ENCODE measurements at regions not wholly inside any gene's neighbourhood (a gene's known extent, or its start where the extent isn't known, plus 50 kb on each side); places are given as distances from the start of the nearest gene placed in this dataset.

DNA sequence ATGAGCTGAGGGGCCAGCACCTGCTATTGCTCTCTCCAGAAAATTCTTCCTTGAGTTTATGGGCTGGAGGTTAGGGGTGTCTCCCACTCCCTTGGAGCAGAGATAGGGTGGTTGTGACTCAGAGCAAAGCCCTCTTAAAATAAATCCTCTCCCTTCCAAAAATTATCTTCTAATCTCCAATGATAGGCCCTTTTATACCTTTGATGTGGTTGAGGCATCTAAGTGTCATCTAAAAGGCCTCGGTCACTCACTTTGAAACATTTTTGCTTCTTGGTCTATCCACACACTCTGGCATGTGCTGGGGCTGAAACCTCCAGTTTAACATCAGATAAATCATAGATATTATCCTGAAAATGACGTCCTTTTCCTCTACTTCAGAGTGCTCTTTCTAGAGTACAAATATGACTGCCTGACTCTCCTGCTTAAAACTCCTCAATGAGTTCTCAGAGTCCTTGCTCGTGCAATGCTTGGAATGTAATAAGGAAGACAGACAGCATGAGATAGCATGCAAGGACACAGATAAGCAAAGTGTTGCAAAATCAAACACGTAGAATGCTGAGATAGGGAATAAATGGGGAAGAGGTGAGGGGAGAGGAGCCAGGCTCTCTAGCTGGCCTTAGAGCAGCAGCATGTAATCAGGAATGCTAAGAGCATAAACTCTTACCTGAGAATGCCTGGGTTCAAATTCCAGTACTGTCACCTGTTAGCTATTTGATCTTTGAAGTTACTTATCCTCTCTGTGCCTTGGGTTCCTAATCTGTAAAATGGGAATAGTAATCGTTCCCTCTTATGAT, 374.1 kb upstream of the CITED2 start (continued):
- no peak for TF ChIP-seq SIRT6 (IDR thresholded peaks at IDR 0.05; ENCODE audit: low read depth, low read length)
- no peak for TF ChIP-seq ZNF143 (CRISPR knock-in tag; IDR thresholded peaks at IDR 0.05)
- TF ChIP-seq, protein P1, sequence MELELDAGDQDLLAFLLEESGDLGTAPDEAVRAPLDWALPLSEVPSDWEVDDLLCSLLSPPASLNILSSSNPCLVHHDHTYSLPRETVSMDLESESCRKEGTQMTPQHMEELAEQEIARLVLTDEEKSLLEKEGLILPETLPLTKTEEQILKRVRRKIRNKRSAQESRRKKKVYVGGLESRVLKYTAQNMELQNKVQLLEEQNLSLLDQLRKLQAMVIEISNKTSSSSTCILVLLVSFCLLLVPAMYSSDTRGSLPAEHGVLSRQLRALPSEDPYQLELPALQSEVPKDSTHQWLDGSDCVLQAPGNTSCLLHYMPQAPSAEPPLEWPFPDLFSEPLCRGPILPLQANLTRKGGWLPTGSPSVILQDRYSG (tag; conservative IDR thresholded peaks at IDR 0.05; ENCODE audit: low read depth), result no peak
- TF ChIP-seq NFIX (CRISPR knock-in tag; IDR thresholded peaks at IDR 0.05; ENCODE audit: low read depth), result no peak
- TF ChIP-seq ZNF785 (CRISPR knock-in tag; IDR thresholded peaks at IDR 0.05), result no peak
- TF ChIP-seq, protein P2, sequence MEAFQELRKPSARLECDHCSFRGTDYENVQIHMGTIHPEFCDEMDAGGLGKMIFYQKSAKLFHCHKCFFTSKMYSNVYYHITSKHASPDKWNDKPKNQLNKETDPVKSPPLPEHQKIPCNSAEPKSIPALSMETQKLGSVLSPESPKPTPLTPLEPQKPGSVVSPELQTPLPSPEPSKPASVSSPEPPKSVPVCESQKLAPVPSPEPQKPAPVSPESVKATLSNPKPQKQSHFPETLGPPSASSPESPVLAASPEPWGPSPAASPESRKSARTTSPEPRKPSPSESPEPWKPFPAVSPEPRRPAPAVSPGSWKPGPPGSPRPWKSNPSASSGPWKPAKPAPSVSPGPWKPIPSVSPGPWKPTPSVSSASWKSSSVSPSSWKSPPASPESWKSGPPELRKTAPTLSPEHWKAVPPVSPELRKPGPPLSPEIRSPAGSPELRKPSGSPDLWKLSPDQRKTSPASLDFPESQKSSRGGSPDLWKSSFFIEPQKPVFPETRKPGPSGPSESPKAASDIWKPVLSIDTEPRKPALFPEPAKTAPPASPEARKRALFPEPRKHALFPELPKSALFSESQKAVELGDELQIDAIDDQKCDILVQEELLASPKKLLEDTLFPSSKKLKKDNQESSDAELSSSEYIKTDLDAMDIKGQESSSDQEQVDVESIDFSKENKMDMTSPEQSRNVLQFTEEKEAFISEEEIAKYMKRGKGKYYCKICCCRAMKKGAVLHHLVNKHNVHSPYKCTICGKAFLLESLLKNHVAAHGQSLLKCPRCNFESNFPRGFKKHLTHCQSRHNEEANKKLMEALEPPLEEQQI (IDR thresholded peaks at IDR 0.05), result peak; percentile 63; the same call in 1 of the 2 replicates
- no peak for TF ChIP-seq CBX1 (IDR thresholded peaks at IDR 0.05; ENCODE audit: low read depth)
- TF ChIP-seq, protein P3, sequence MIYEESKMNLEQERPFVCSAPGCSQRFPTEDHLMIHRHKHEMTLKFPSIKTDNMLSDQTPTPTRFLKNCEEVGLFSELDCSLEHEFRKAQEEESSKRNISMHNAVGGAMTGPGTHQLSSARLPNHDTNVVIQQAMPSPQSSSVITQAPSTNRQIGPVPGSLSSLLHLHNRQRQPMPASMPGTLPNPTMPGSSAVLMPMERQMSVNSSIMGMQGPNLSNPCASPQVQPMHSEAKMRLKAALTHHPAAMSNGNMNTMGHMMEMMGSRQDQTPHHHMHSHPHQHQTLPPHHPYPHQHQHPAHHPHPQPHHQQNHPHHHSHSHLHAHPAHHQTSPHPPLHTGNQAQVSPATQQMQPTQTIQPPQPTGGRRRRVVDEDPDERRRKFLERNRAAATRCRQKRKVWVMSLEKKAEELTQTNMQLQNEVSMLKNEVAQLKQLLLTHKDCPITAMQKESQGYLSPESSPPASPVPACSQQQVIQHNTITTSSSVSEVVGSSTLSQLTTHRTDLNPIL (CRISPR knock-in tag; IDR thresholded peaks at IDR 0.05), result no peak
- TF ChIP-seq SIX5 (IDR thresholded peaks at IDR 0.05; ENCODE audit: borderline replicate concordance in 1 of 2, insufficient read depth in 1 of 2, low read depth in 1 of 2, low read length in 2 of 2), result no peak
- TF ChIP-seq XRCC5 (IDR thresholded peaks at IDR 0.05; ENCODE audit: low read depth, low read length), result no peak
- TF ChIP-seq, protein P4, sequence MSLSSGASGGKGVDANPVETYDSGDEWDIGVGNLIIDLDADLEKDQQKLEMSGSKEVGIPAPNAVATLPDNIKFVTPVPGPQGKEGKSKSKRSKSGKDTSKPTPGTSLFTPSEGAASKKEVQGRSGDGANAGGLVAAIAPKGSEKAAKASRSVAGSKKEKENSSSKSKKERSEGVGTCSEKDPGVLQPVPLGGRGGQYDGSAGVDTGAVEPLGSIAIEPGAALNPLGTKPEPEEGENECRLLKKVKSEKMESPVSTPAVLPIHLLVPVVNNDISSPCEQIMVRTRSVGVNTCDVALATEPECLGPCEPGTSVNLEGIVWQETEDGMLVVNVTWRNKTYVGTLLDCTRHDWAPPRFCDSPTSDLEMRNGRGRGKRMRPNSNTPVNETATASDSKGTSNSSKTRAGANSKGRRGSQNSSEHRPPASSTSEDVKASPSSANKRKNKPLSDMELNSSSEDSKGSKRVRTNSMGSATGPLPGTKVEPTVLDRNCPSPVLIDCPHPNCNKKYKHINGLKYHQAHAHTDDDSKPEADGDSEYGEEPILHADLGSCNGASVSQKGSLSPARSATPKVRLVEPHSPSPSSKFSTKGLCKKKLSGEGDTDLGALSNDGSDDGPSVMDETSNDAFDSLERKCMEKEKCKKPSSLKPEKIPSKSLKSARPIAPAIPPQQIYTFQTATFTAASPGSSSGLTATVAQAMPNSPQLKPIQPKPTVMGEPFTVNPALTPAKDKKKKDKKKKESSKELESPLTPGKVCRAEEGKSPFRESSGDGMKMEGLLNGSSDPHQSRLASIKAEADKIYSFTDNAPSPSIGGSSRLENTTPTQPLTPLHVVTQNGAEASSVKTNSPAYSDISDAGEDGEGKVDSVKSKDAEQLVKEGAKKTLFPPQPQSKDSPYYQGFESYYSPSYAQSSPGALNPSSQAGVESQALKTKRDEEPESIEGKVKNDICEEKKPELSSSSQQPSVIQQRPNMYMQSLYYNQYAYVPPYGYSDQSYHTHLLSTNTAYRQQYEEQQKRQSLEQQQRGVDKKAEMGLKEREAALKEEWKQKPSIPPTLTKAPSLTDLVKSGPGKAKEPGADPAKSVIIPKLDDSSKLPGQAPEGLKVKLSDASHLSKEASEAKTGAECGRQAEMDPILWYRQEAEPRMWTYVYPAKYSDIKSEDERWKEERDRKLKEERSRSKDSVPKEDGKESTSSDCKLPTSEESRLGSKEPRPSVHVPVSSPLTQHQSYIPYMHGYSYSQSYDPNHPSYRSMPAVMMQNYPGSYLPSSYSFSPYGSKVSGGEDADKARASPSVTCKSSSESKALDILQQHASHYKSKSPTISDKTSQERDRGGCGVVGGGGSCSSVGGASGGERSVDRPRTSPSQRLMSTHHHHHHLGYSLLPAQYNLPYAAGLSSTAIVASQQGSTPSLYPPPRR (CRISPR knock-in tag; IDR thresholded peaks at IDR 0.05; ENCODE audit: borderline replicate concordance), result no peak
- TF ChIP-seq KDM2B (CRISPR knock-in tag; IDR thresholded peaks at IDR 0.05), result no peak
- no peak for TF ChIP-seq SUPT5H (IDR thresholded peaks at IDR 0.05)
- TF ChIP-seq, protein P5, sequence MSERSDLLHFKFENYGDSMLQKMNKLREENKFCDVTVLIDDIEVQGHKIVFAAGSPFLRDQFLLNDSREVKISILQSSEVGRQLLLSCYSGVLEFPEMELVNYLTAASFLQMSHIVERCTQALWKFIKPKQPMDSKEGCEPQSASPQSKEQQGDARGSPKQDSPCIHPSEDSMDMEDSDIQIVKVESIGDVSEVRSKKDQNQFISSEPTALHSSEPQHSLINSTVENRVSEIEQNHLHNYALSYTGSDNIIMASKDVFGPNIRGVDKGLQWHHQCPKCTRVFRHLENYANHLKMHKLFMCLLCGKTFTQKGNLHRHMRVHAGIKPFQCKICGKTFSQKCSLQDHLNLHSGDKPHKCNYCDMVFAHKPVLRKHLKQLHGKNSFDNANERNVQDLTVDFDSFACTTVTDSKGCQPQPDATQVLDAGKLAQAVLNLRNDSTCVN (CRISPR knock-in tag; IDR thresholded peaks at IDR 0.05), result no peak
- peak; percentile 54 for TF ChIP-seq MEIS2 (IDR thresholded peaks at IDR 0.05; ENCODE audit: partially characterized antibody)
- TF ChIP-seq GATAD2A (IDR thresholded peaks at IDR 0.05), result no peak
- peak; percentile 75; the same call in 1 of the 2 replicates for TF ChIP-seq SOX6 (IDR thresholded peaks at IDR 0.05)

Data from K562 (cell line).